Epithelial cell of esophagus (primary cell): ENCODE measurements at regions not wholly inside any gene's neighbourhood (a gene's known extent, or its start where the extent isn't known, plus 50 kb on each side); places are given as distances from the start of the nearest gene placed in this dataset.
A peak's percentile ranks its signal among the peaks of the same experiment; 100 is the strongest.

Experiments used
- DNase-seq: peaks from one replicate; pipeline ENCODE4 v3.0.0; 2010; ENCODE audit warnings: low read depth
- H3K4me3 ChIP-seq: 2 replicates; pipeline ENCODE4 v1.5.1; 2011; ENCODE audit warnings: mild to moderate bottlenecking, low read length, control low read depth
- CTCF ChIP-seq: IDR thresholded peaks from 2 replicates; pipeline ENCODE4 v1.5.1; 2011; ENCODE audit warnings: low read depth, mild to moderate bottlenecking, low read length, control low read depth, inconsistent platforms; ENCODE audit not compliant: insufficient read depth; ENCODE audit errors: missing control alignments

GRCh38 chr15:66982250-66982649 lies 83.2 kb upstream of the SMAD3 start:
- no peak for DNase-seq
- no peak for TF ChIP-seq CTCF
- H3K4me3 ChIP-seq, result no peak overlapping the region

GRCh38 chr15:66982816-66983215 lies 82.6 kb upstream of the SMAD3 start:
- H3K4me3 ChIP-seq, result no peak overlapping the region
- no peak for TF ChIP-seq CTCF
- peak; percentile 20 for DNase-seq

GRCh38 chr15:66985653-66986052 lies 79.7 kb upstream of the SMAD3 start:
- DNase-seq, result no peak
- no peak for TF ChIP-seq CTCF

GRCh38 chr15:66986951-66987350 lies 78.5 kb upstream of the SMAD3 start:
- no peak for DNase-seq
- TF ChIP-seq CTCF, result no peak
- H3K4me3 ChIP-seq, result no peak overlapping the region

More at GRCh38 chr15:66985653-66986052, 79.7 kb upstream of the SMAD3 start:
- H3K4me3 ChIP-seq, result no peak overlapping the region

- no peak for DNase-seq
- TF ChIP-seq CTCF, result no peak
Measured at GRCh38 chr15:66993090-66993489, 72.3 kb upstream of the SMAD3 start.

GRCh38 chr15:66993874-66994696 lies 71.3 kb upstream of the SMAD3 start:
- no peak for DNase-seq
- H3K4me3 ChIP-seq, result no peak overlapping the region
- TF ChIP-seq CTCF, result no peak

More at GRCh38 chr15:66993090-66993489, 72.3 kb upstream of the SMAD3 start:
- H3K4me3 ChIP-seq, result no peak overlapping the region
